ENCODE measurements at regions not wholly inside any gene's neighbourhood (a gene's known extent, or its start where the extent isn't known, plus 50 kb on each side); places are given as distances from the start of the nearest gene placed in this dataset.

- TF ChIP-seq POLR2A (IDR thresholded peaks at IDR 0.05): no peak
- no peak for TF ChIP-seq CTCF (IDR thresholded peaks at IDR 0.05)
These were observed 79.9 kb upstream of the DLX2 start for GRCh38 chr2:172182624-172183023.
